ENCODE measurements at regions not wholly inside any gene's neighbourhood (a gene's known extent, or its start where the extent isn't known, plus 50 kb on each side); places are given as distances from the start of the nearest gene placed in this dataset.

- ATAC-seq (ENCODE audit: low FRiP score) (no peak), DNase-seq (ENCODE audit: low spot score) (no peak)
- TF ChIP-seq CTCF (IDR thresholded peaks at IDR 0.05), result no peak
These were observed 408.5 kb downstream of the DLEU7 start for GRCh38 chr13:50435011-50435410.

GRCh38 chr13:50437252-50437651 lies 406.2 kb downstream of the DLEU7 start:
- DNase-seq (ENCODE audit: low spot score), result no peak
- TF ChIP-seq CTCF (IDR thresholded peaks at IDR 0.05), result no peak
- ATAC-seq (ENCODE audit: low FRiP score), result no peak

- no peak for DNase-seq (ENCODE audit: low spot score)
- no peak for TF ChIP-seq CTCF (IDR thresholded peaks at IDR 0.05)
- ATAC-seq (ENCODE audit: low FRiP score), result no peak
These were observed 405.1 kb downstream of the DLEU7 start for GRCh38 chr13:50438351-50438750.

GRCh38 chr13:50441130-50441529 lies 402.4 kb downstream of the DLEU7 start:
- ATAC-seq (ENCODE audit: low FRiP score), result no peak
- no peak for DNase-seq (ENCODE audit: low spot score)
- TF ChIP-seq CTCF (IDR thresholded peaks at IDR 0.05), result no peak

- DNase-seq (ENCODE audit: low spot score) (no peak), ATAC-seq (ENCODE audit: low FRiP score) (no peak)
- no peak for TF ChIP-seq CTCF (IDR thresholded peaks at IDR 0.05)
These were observed 398.8 kb downstream of the DLEU7 start for GRCh38 chr13:50444726-50445125.

- ATAC-seq (ENCODE audit: low FRiP score), result no peak
- DNase-seq (ENCODE audit: low spot score), result no peak
- TF ChIP-seq CTCF (IDR thresholded peaks at IDR 0.05), result no peak
These were observed 396.9 kb downstream of the DLEU7 start for GRCh38 chr13:50446611-50447010.

- ATAC-seq (ENCODE audit: low FRiP score) (no peak), DNase-seq (ENCODE audit: low spot score) (no peak)
- no peak for TF ChIP-seq CTCF (IDR thresholded peaks at IDR 0.05)
These were observed 394.9 kb downstream of the DLEU7 start for GRCh38 chr13:50448535-50448998.
